Tibial artery (tissue), 4 donors: ENCODE measurements at regions not wholly inside any gene's neighbourhood (a gene's known extent, or its start where the extent isn't known, plus 50 kb on each side); places are given as distances from the start of the nearest gene placed in this dataset.

ENCODE experiments used
- DNase-seq, 2 donors: peaks; one replicate each; pipeline ENCODE4 v3.0.0-alpha.2; 2019
- H3K27ac ChIP-seq, 2 donors: fragments of 200-600 bp; sonication (generic) in 1 of 2; 1 replicate in 1 of 2; 2 replicates in 1 of 2; pipeline ENCODE4 v1.5.1; 2018 to 2019; ENCODE audit warnings: mild to moderate bottlenecking in 1 of 2
- H3K27me3 ChIP-seq, 2 donors: fragments of 200-600 bp; sonication (generic) in 1 of 2; one replicate each; pipeline versions ENCODE4 v1.5.1 to v1.6.0; 2016 to 2019
- H3K36me3 ChIP-seq, 3 donors: fragments of 200-600 bp; sonication (generic) in 2 of 3; one replicate each; pipeline ENCODE4 v1.5.1; 2016 to 2019; ENCODE audit warnings: mild to moderate bottlenecking in 2 of 3
- H3K4me1 ChIP-seq, 4 donors: fragments of 200-600 bp; sonication (generic) in 2 of 4; 1 replicate in 3 of 4; 2 replicates in 1 of 4; pipeline ENCODE4 v1.5.1; 2016 to 2019
- H3K4me3 ChIP-seq, 2 donors: fragments of 200-600 bp; sonication (generic) in 1 of 2; 1 replicate in 1 of 2; 2 replicates in 1 of 2; pipeline ENCODE4 v1.5.1; 2018 to 2019; ENCODE audit warnings: mild to moderate bottlenecking in 2 of 2
- H3K9me3 ChIP-seq, 3 donors: fragments of 200-600 bp; sonication (generic) in 1 of 3; one replicate each; pipeline ENCODE4 v1.5.1; 2016 to 2019
- intact Hi-C: fragments of 100-400 bp; cut with DNase I; formaldehyde crosslinking; loops from one replicate; pipeline ENCODE4 v1.15.0; 2023; ENCODE audit warnings: low total_unique reads
- TF ChIP-seq, protein P1 (sequence below), 2 experiments: fragments of 200-600 bp in 1 of 2; fragments of 450-650 bp in 1 of 2; IDR thresholded peaks; one replicate each; pipeline ENCODE4 v1.5.1; 2017 to 2019; ENCODE audit warnings: antibody characterized with exemption in 2 of 2, mild to moderate bottlenecking in 1 of 2, moderate library complexity in 1 of 2

DNA sequence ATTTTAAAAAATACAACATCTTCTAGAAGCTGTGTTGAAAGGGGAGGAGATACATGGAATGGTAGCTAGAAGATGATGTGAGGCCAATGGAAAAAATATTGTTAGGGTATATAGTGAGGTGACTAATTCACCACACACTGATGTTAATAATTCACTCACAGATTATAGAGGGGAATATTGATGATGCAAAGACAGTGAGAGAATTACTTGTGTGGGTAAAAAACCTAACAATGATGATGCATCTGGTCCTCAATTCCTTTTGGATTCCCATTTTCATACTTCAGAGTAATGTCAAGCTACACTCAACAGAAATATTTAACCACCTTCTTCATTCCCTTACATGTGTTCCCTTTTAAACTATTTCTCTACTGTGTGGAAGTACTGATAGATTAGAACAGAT lies 169.5 kb upstream of the DPYD start:
- intact Hi-C loops = no loop called here
- TF ChIP-seq, protein P1, sequence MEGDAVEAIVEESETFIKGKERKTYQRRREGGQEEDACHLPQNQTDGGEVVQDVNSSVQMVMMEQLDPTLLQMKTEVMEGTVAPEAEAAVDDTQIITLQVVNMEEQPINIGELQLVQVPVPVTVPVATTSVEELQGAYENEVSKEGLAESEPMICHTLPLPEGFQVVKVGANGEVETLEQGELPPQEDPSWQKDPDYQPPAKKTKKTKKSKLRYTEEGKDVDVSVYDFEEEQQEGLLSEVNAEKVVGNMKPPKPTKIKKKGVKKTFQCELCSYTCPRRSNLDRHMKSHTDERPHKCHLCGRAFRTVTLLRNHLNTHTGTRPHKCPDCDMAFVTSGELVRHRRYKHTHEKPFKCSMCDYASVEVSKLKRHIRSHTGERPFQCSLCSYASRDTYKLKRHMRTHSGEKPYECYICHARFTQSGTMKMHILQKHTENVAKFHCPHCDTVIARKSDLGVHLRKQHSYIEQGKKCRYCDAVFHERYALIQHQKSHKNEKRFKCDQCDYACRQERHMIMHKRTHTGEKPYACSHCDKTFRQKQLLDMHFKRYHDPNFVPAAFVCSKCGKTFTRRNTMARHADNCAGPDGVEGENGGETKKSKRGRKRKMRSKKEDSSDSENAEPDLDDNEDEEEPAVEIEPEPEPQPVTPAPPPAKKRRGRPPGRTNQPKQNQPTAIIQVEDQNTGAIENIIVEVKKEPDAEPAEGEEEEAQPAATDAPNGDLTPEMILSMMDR (IDR thresholded peaks at IDR 0.05) = no peak
- Histone ChIP-seq H3K27ac (no peak overlapping the region), H3K4me1 (peaks cover 0 to 4% (median 0%) of the 10 kb centered on the region in 4 donors), H3K36me3 (no peaks in the 10 kb centered on the region), H3K4me3 (no peak overlapping the region), H3K27me3 (no peaks in the 10 kb centered on the region), H3K9me3 (no peaks in the 10 kb centered on the region)
- DNase-seq = no peak

DNA sequence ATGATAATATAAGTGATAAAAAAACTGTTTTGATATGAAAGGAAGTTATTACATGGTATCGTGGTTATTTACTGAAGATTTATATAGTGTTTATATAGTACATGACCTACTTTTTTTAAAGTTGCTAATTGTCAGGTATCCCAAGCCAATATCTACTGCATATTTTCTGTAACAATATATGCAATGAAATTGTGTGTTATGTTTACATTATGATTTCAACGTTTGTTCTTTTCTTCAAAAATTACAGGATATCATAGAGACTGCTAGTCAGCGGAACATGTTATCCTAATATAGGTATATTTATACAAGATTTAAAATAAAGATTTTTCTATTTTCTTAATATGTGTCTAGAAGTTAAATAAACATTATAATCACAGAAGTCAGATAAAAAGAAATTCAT lies 167.5 kb upstream of the DPYD start:
- no peaks in the 10 kb centered on the region for H3K9me3 ChIP-seq
- H3K4me3 ChIP-seq = no peak overlapping the region
- no peaks in the 10 kb centered on the region for H3K36me3 ChIP-seq
- intact Hi-C loops = no loop called here
- peaks cover 0 to 4% (median 0%) of the 10 kb centered on the region in 4 donors for H3K4me1 ChIP-seq
- TF ChIP-seq, protein P1 (IDR thresholded peaks at IDR 0.05) = no peak
- no peak overlapping the region for H3K27ac ChIP-seq
- H3K27me3 ChIP-seq = no peaks in the 10 kb centered on the region
- DNase-seq = no peak

DNA sequence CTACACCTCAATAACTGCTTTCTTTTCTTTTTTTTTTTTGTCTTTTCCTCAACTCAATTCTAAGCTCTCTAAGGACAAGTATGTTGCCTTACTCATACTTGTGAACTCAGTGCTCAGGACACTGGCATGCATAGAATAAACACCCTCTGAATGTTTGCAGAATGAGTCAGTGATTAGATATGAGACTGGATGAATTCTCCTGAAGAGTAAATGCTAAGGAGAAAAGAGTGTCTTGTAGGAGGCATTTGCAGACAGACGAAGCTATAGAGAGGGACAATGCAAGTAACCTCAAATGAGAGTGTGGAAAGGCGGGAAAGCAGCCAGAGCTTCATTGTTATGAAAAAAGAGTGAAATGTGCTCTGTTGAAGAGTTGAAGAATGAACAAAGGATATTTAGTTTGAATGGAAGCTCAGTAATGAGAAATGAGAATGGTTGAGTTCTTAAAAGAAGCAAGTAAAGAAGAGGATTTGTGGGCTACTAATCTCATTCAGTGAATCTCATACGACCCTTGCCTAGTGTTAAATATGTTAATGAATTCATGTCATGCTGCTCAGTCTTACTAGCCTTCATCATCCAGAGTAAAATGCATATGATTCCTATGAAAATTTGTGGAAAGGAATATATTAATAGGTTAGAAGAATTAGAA lies 166.1 kb upstream of the DPYD start:
- H3K4me1 ChIP-seq = peaks cover 0 to 4% (median 0%) of the 10 kb centered on the region in 4 donors
- H3K4me3 ChIP-seq = no peak overlapping the region
- H3K36me3 ChIP-seq = no peaks in the 10 kb centered on the region
- H3K27me3 ChIP-seq = no peaks in the 10 kb centered on the region
- TF ChIP-seq, protein P1 (IDR thresholded peaks at IDR 0.05) = no peak
- H3K9me3 ChIP-seq = no peaks in the 10 kb centered on the region
- no peak for DNase-seq
- intact Hi-C loops = no loop called here
- no peak overlapping the region for H3K27ac ChIP-seq

DNA sequence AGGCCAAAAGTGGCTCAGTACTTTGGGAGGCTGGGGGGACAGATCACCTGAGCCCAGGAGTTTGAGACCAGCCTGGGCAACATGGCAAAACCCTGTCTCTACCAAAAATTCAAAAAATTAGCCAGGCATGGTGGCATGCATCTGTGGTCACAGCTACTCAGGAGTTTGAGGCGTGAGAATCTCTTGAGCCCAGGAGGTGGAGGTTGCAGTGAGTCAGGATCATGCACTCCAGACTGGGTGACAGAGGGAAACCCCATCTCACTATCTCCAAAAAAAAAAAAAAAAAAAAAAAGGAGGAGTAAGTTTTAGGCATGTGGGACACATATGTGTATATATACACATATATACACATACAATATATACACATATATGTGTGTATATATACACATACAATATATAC lies 165.3 kb upstream of the DPYD start:
- H3K27ac ChIP-seq = no peak overlapping the region
- H3K4me1 ChIP-seq = peaks cover 0 to 4% (median 0%) of the 10 kb centered on the region in 4 donors
- TF ChIP-seq, protein P1 (IDR thresholded peaks at IDR 0.05) = no peak
- H3K9me3 ChIP-seq = no peaks in the 10 kb centered on the region
- H3K36me3 ChIP-seq = no peaks in the 10 kb centered on the region
- no peak overlapping the region for H3K4me3 ChIP-seq
- no peak for DNase-seq
- no peaks in the 10 kb centered on the region for H3K27me3 ChIP-seq
- intact Hi-C loops = no loop called here

DNA sequence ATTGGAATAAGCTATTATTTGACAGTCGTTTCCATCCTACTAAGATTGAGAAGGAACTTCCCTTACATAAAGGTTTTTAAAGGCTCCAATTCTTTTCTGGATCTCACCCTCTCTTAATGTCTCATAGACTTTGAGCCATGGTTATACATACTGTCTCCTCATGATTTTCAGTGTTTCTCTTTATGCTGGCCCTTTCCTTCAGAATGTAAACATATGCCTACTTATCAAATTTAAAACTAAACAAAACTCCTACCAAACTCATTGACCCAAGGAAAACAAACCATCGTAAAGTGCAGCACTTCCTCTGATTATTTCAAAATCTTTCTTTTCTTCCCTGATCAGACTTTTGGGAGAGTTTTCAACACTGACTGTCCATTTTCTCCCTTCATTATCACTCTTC lies 163.4 kb upstream of the DPYD start:
- intact Hi-C loops = no loop called here

More for the DNA sequence above, 163.4 kb upstream of the DPYD start:
- DNase-seq = no peak
- Histone ChIP-seq H3K27me3 (no peaks in the 10 kb centered on the region), H3K9me3 (no peaks in the 10 kb centered on the region), H3K4me1 (peaks cover 0 to 4% (median 0%) of the 10 kb centered on the region in 4 donors), H3K4me3 (no peak overlapping the region), H3K36me3 (no peaks in the 10 kb centered on the region), H3K27ac (no peak overlapping the region)
- TF ChIP-seq, protein P1 (IDR thresholded peaks at IDR 0.05) = no peak
